GM18858 (cell line): ENCODE measurements at regions not wholly inside any gene's neighbourhood (a gene's known extent, or its start where the extent isn't known, plus 50 kb on each side); places are given as distances from the start of the nearest gene placed in this dataset.
"Not testable (repeated sequence)": the region's sequence is repeated elsewhere in the genome, so short reads cannot be mapped to it uniquely, and the experiment has no call there.

Experiments
- ATAC-seq: cut with Tn5 transposase; IDR thresholded peaks from one replicate; pipeline ENCODE4 v1.9.1; 2021; ENCODE audit not compliant: unreplicated experiment

DNA sequence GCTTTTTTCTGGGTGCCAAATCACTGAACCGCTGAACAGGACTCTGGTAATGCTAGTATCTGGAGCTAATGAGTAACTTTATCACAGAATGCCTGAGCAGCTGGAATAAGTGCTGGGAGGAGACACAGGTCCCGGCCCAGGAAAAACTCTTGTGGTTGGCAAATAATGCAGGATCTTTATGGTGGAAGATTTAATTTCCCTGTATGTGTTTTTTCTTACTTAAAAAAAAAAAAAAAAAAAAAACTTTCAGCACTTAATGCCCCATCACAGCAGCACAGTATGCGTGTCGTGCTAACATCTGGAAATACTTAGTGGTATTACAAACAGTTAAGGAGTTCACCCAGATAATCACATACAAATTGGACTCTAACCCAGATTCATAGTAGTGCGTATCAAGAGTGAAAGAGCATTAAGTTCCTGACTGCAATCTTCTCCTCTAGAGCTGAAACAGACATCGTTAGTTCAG is 220.7 kb downstream of the TOMM20 start:
- no peak for ATAC-seq

GRCh38 chr1:234907208-234907939 is 221.3 kb downstream of the TOMM20 start:
- ATAC-seq: no peak

DNA sequence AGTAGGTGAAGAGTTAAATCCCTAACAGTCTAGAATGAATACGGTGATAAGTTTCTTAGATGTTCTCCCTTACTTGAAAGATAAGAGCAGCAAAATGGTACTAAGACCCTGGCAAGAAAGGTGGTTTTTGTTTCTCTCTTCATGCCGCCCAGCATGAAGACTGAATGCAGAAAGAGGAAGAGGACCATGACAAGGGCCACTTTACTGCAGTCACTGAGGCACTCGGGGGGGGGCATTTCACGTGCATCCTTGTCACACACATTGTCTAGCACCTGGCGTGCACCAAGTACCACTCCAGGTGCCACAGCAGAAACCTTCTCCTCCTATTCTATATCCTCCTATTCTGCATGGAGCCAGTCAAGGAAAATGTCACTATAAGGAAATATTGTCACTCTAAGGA is 222.0 kb downstream of the TOMM20 start:
- ATAC-seq: no peak

- no peak for ATAC-seq
These were observed 225.7 kb downstream of the TOMM20 start for GRCh38 chr1:234902774-234903547.

GRCh38 chr1:234901491-234902049 is 227.1 kb downstream of the TOMM20 start:
- ATAC-seq: no peak

DNA sequence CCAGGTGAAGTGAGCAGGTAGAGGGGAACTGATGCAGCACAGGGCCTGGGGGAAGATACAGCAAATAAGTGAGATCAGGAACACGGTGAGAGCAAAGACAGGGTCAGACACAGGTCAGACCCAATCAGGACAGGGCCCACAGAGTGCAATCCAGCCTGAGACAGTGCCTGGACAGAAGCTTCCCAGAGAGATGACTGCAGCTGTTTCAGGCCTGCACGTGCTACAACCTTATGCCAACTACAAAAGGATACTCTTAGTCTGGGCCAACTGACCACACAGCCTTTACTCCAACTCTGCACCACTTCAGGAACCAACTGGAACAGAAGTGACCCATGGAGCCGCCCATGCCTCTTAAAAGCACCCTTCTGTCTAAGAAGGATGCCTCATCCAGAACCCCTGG is 228.0 kb downstream of the TOMM20 start:
- ATAC-seq: no peak

GRCh38 chr1:234899730-234900072 is 228.9 kb downstream of the TOMM20 start:
- ATAC-seq: no peak

GRCh38 chr1:234899041-234899729 is 229.5 kb downstream of the TOMM20 start:
- ATAC-seq: no peak

- no peak for ATAC-seq
These were observed 230.1 kb downstream of the TOMM20 start for GRCh38 chr1:234898455-234899033.

- ATAC-seq: no peak
These were observed 230.7 kb downstream of the TOMM20 start for GRCh38 chr1:234897754-234898454.

DNA sequence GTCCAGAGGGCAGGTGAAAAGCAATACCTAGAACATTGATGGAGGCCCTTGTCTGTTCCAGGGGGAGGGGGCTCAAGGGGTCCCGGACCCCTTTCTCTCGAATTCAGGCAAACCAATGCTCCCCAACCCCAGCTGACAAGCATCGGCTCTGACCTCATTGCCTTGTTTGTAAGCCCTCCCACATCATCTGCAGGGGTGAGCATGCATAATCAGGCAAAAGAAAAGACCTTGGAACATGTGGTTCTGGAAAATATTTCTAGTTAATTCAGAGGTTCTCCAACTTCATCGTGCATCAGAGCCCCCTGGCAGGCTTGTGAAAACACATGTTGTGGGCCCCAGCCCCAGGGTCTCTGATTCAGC is 231.3 kb downstream of the TOMM20 start:
- ATAC-seq: no peak

GRCh38 chr1:234896477-234897389 is 231.9 kb downstream of the TOMM20 start:
- no peak for ATAC-seq

GRCh38 chr1:234893725-234894630 is 234.7 kb downstream of the TOMM20 start:
- no peak for ATAC-seq

- no peak for ATAC-seq
These were observed 235.3 kb downstream of the TOMM20 start for GRCh38 chr1:234893359-234893724.

GRCh38 chr1:234892642-234893041 is 236.0 kb downstream of the TOMM20 start:
- no peak for ATAC-seq

DNA sequence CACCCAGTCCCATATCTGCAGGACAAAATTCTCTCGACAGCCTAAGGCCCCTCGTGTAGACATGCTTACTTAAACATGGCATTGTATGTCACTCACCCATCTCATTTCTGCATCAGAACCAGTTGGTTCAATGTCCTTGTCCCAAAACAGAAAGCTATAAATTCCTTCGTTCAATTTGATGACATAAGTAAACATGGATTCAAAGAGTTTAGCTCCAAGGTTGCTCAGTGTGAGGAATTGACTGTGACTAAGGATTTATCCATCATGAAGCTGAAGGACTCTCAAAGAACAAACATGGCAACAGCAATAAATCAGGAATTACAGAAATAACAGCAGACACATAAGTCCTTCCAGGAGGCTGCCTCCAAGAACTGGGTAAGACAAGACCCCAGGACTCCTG is 237.2 kb downstream of the TOMM20 start:
- no peak for ATAC-seq

DNA sequence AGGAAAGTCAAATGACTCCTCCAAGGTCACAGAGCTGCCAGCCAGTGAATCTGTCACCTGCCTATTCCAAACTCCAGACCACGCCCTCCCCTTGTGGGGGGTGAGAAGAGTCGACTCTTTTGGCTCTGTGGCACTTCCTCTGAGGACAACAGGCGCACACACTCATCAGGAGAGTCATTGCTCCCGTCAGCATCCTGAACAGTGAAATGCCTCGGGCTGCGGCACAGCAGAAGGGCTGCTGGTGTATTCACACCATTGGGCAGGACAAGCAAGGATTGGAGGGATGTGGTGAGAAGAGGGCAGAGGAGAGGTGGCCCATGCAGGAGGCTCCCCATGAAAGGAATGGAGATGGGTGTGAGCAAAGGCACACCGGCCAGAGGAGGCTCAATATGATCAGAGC is 239.0 kb downstream of the TOMM20 start:
- ATAC-seq: no peak

GRCh38 chr1:234888247-234888646 is 240.4 kb downstream of the TOMM20 start:
- not testable (repeated sequence) for ATAC-seq
